HUES48 (cell line): ENCODE measurements at regions not wholly inside any gene's neighbourhood (a gene's known extent, or its start where the extent isn't known, plus 50 kb on each side); places are given as distances from the start of the nearest gene placed in this dataset.

Experiments
- H3K27ac ChIP-seq: one replicate; pipeline ENCODE4 v1.7.0; 2013; ENCODE audit warnings: low read depth, low read length, inconsistent platforms
- H3K27me3 ChIP-seq: 2 replicates; pipeline ENCODE4 v1.6.1; 2013; ENCODE audit warnings: mild to moderate bottlenecking, low read length; ENCODE audit not compliant: control insufficient read depth, insufficient read depth
- H3K36me3 ChIP-seq: 2 replicates; pipeline ENCODE4 v1.6.1; 2013; ENCODE audit warnings: low read length; ENCODE audit not compliant: control insufficient read depth, insufficient read depth
- H3K4me1 ChIP-seq: 2 replicates; pipeline ENCODE4 v1.6.1; 2013; ENCODE audit warnings: mild to moderate bottlenecking, low read length; ENCODE audit not compliant: control insufficient read depth, insufficient read depth
- H3K4me3 ChIP-seq: 2 replicates; pipeline ENCODE4 v1.5.1; 2013; ENCODE audit warnings: mild to moderate bottlenecking, low read depth, low read length
- H3K9ac ChIP-seq: 2 replicates; pipeline ENCODE4 v1.6.1; 2013; ENCODE audit warnings: mild to moderate bottlenecking, low read depth, low read length, moderate library complexity
- H3K9me3 ChIP-seq: 2 replicates; pipeline ENCODE4 v1.6.1; 2013; ENCODE audit warnings: low read length; ENCODE audit not compliant: control insufficient read depth, insufficient read depth

GRCh38 chr13:93116809-93117208 lies 109.8 kb upstream of the GPC6 start:
- H3K36me3 ChIP-seq, result no peaks in the 10 kb centered on the region
- H3K9ac ChIP-seq, result no peak overlapping the region
- no peaks in the 10 kb centered on the region for H3K27me3 ChIP-seq
- no peak overlapping the region for H3K27ac ChIP-seq
- no peaks in the 10 kb centered on the region for H3K9me3 ChIP-seq
- H3K4me1 ChIP-seq, result no peaks in the 10 kb centered on the region
- H3K4me3 ChIP-seq, result no peak overlapping the region

GRCh38 chr13:93118081-93118615 lies 108.5 kb upstream of the GPC6 start:
- Histone ChIP-seq H3K27ac (no peak overlapping the region), H3K9ac (no peak overlapping the region), H3K4me3 (no peak overlapping the region), H3K4me1 (no peaks in the 10 kb centered on the region), H3K27me3 (no peaks in the 10 kb centered on the region), H3K36me3 (no peaks in the 10 kb centered on the region), H3K9me3 (no peaks in the 10 kb centered on the region)

- peaks cover 11% of the 10 kb centered on the region; the same call in 1 of the 2 replicates for H3K4me1 ChIP-seq
Measured at GRCh38 chr13:93140912-93141311, 85.7 kb upstream of the GPC6 start.

GRCh38 chr13:93144031-93144430 lies 82.6 kb upstream of the GPC6 start:
- H3K4me1 ChIP-seq, result peaks cover 16% of the 10 kb centered on the region; the same call in 1 of the 2 replicates
- H3K9ac ChIP-seq, result no peak overlapping the region
- H3K36me3 ChIP-seq, result no peaks in the 10 kb centered on the region
- H3K27me3 ChIP-seq, result no peaks in the 10 kb centered on the region
- no peaks in the 10 kb centered on the region for H3K9me3 ChIP-seq
- H3K27ac ChIP-seq, result no peak overlapping the region
- H3K4me3 ChIP-seq, result no peak overlapping the region

More at GRCh38 chr13:93140912-93141311, 85.7 kb upstream of the GPC6 start:
- Histone ChIP-seq H3K36me3 (no peaks in the 10 kb centered on the region), H3K9ac (no peak overlapping the region), H3K27me3 (no peaks in the 10 kb centered on the region), H3K9me3 (no peaks in the 10 kb centered on the region), H3K4me3 (no peak overlapping the region), H3K27ac (no peak overlapping the region)

- no peaks in the 10 kb centered on the region for H3K36me3 ChIP-seq
- peak overlapping the region; percentile 64 for H3K27ac ChIP-seq
- peaks cover 16% of the 10 kb centered on the region; the same call in 1 of the 2 replicates for H3K4me1 ChIP-seq
- no peaks in the 10 kb centered on the region for H3K27me3 ChIP-seq
- no peak overlapping the region for H3K4me3 ChIP-seq
- H3K9ac ChIP-seq, result no peak overlapping the region
- no peaks in the 10 kb centered on the region for H3K9me3 ChIP-seq
Measured at GRCh38 chr13:93145199-93145598, 81.4 kb upstream of the GPC6 start.

- peaks cover 16% of the 10 kb centered on the region; the same call in 1 of the 2 replicates for H3K4me1 ChIP-seq
Measured at GRCh38 chr13:93146584-93147297, 79.9 kb upstream of the GPC6 start.

GRCh38 chr13:93147298-93147645 lies 79.3 kb upstream of the GPC6 start:
- no peak overlapping the region for H3K9ac ChIP-seq
- H3K9me3 ChIP-seq, result no peaks in the 10 kb centered on the region
- no peaks in the 10 kb centered on the region for H3K27me3 ChIP-seq
- no peak overlapping the region for H3K27ac ChIP-seq
- H3K4me1 ChIP-seq, result peaks cover 16% of the 10 kb centered on the region; the same call in 1 of the 2 replicates
- H3K36me3 ChIP-seq, result no peaks in the 10 kb centered on the region
- H3K4me3 ChIP-seq, result no peak overlapping the region

More at GRCh38 chr13:93146584-93147297, 79.9 kb upstream of the GPC6 start:
- Histone ChIP-seq H3K27me3 (no peaks in the 10 kb centered on the region), H3K9me3 (no peaks in the 10 kb centered on the region), H3K36me3 (no peaks in the 10 kb centered on the region), H3K27ac (no peak overlapping the region), H3K9ac (no peak overlapping the region), H3K4me3 (no peak overlapping the region)

- H3K9me3 ChIP-seq, result no peaks in the 10 kb centered on the region
- H3K36me3 ChIP-seq, result no peaks in the 10 kb centered on the region
- no peak overlapping the region for H3K27ac ChIP-seq
- H3K4me3 ChIP-seq, result no peak overlapping the region
- peaks cover 16% of the 10 kb centered on the region; the same call in 1 of the 2 replicates for H3K4me1 ChIP-seq
- no peak overlapping the region for H3K9ac ChIP-seq
- H3K27me3 ChIP-seq, result no peaks in the 10 kb centered on the region
Measured at GRCh38 chr13:93147946-93148345, 78.7 kb upstream of the GPC6 start.

GRCh38 chr13:93151277-93151676 lies 75.3 kb upstream of the GPC6 start:
- H3K4me3 ChIP-seq, result no peak overlapping the region
- no peaks in the 10 kb centered on the region for H3K9me3 ChIP-seq
- no peak overlapping the region for H3K9ac ChIP-seq

GRCh38 chr13:93158565-93158964 lies 68.0 kb upstream of the GPC6 start:
- no peak overlapping the region for H3K9ac ChIP-seq
- no peaks in the 10 kb centered on the region for H3K4me1 ChIP-seq
- H3K36me3 ChIP-seq, result no peaks in the 10 kb centered on the region
- H3K27ac ChIP-seq, result no peak overlapping the region
- no peak overlapping the region for H3K4me3 ChIP-seq
- no peaks in the 10 kb centered on the region for H3K9me3 ChIP-seq
- H3K27me3 ChIP-seq, result no peaks in the 10 kb centered on the region

More at GRCh38 chr13:93151277-93151676, 75.3 kb upstream of the GPC6 start:
- Histone ChIP-seq H3K27me3 (no peaks in the 10 kb centered on the region), H3K36me3 (no peaks in the 10 kb centered on the region), H3K27ac (no peak overlapping the region), H3K4me1 (0 out of 2 replicates have a peak, but pooled peaks cover 2% of the 10 kb centered on the region)

GRCh38 chr13:93169980-93170379 lies 56.6 kb upstream of the GPC6 start:
- Histone ChIP-seq H3K4me3 (no peak overlapping the region), H3K27me3 (no peaks in the 10 kb centered on the region), H3K9ac (no peak overlapping the region), H3K36me3 (no peaks in the 10 kb centered on the region), H3K27ac (no peak overlapping the region), H3K4me1 (no peaks in the 10 kb centered on the region), H3K9me3 (no peaks in the 10 kb centered on the region)
